HL-60 (cell line): ENCODE measurements at regions not wholly inside any gene's neighbourhood (a gene's known extent, or its start where the extent isn't known, plus 50 kb on each side); places are given as distances from the start of the nearest gene placed in this dataset.

Experiments used
- DNase-seq, 2 experiments: peaks; one replicate each; pipeline ENCODE4 v3.0.0-alpha.2; 2010 to 2020; ENCODE audit warnings: low read depth in 1 of 2, low spot score in 1 of 2
- H3K27ac ChIP-seq: fragments of 250-450 bp; sonication (Bioruptor Pico); replicated peaks from 2 replicates; pipeline ENCODE4 v1.5.1; 2020; ENCODE audit warnings: mild to moderate bottlenecking, moderate library complexity
- H3K27me3 ChIP-seq: fragments of 250-450 bp; sonication (Bioruptor Pico); 2 replicates; pipeline ENCODE4 v1.5.1; 2021; ENCODE audit warnings: mild to moderate bottlenecking, moderate library complexity; ENCODE audit not compliant: insufficient read depth, poor library complexity, severe bottlenecking
- H3K4me3 ChIP-seq: replicated peaks from 2 replicates; pipeline ENCODE4 v1.5.1; 2011; ENCODE audit warnings: mild to moderate bottlenecking, control low read depth, low read length; ENCODE audit not compliant: insufficient read depth
- GABPA ChIP-seq: IDR thresholded peaks from 2 replicates; pipeline ENCODE4 v1.6.1; 2012; ENCODE audit warnings: low read depth
- POLR2AphosphoS5 ChIP-seq: IDR thresholded peaks from 2 replicates; pipeline ENCODE4 v1.6.1; 2012; ENCODE audit warnings: low read depth
- REST ChIP-seq: IDR thresholded peaks from 2 replicates; pipeline ENCODE4 v1.6.1; 2012; ENCODE audit warnings: low read depth; ENCODE audit not compliant: insufficient replicate concordance
- SPI1 ChIP-seq: IDR thresholded peaks from 2 replicates; pipeline ENCODE4 v1.6.1; 2012; ENCODE audit warnings: low read depth, mild to moderate bottlenecking, borderline replicate concordance
- TF ChIP-seq, protein P1 (sequence below): IDR thresholded peaks from one replicate; pipeline ENCODE4 v1.5.1; 2011; ENCODE audit warnings: low read length, control low read depth, inconsistent platforms; ENCODE audit not compliant: insufficient read depth

GRCh38 chr6:41455410-41455809, 90.8 kb upstream of the FOXP4 start:
- Histone ChIP-seq H3K4me3 (no peak overlapping the region), H3K27me3 (no peaks in the 10 kb centered on the region), H3K27ac (no peak overlapping the region)
- TF ChIP-seq POLR2AphosphoS5 (no peak), REST (no peak), SPI1 (no peak), GABPA (no peak)
- TF ChIP-seq, protein P1, sequence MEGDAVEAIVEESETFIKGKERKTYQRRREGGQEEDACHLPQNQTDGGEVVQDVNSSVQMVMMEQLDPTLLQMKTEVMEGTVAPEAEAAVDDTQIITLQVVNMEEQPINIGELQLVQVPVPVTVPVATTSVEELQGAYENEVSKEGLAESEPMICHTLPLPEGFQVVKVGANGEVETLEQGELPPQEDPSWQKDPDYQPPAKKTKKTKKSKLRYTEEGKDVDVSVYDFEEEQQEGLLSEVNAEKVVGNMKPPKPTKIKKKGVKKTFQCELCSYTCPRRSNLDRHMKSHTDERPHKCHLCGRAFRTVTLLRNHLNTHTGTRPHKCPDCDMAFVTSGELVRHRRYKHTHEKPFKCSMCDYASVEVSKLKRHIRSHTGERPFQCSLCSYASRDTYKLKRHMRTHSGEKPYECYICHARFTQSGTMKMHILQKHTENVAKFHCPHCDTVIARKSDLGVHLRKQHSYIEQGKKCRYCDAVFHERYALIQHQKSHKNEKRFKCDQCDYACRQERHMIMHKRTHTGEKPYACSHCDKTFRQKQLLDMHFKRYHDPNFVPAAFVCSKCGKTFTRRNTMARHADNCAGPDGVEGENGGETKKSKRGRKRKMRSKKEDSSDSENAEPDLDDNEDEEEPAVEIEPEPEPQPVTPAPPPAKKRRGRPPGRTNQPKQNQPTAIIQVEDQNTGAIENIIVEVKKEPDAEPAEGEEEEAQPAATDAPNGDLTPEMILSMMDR = no peak
- DNase-seq = no peak

DNA sequence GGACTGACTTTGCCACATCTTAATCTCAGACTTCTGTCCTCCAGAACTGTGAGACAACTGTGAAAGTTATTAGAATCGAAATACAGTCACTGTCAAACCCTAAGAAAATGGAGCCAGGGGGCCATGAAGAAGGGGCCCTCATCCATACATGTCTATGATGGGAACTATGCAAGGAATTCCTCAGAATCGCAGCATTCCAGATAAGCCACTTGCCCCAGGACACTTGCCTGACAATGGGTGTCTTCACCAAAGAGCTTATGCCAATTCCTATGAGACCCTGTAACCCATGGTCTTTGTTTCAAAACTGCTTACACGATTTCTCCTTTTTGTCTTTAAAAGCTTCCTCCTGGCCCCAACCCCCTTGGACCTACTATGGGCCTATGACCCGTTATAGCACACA, 90.4 kb upstream of the FOXP4 start:
- no peak overlapping the region for H3K27ac ChIP-seq
- no peak for DNase-seq
- no peak overlapping the region for H3K4me3 ChIP-seq
- H3K27me3 ChIP-seq = no peaks in the 10 kb centered on the region
- TF ChIP-seq POLR2AphosphoS5 = no peak
- TF ChIP-seq GABPA = no peak
- no peak for TF ChIP-seq REST
- TF ChIP-seq SPI1 = no peak
- TF ChIP-seq, protein P1 = no peak

DNA sequence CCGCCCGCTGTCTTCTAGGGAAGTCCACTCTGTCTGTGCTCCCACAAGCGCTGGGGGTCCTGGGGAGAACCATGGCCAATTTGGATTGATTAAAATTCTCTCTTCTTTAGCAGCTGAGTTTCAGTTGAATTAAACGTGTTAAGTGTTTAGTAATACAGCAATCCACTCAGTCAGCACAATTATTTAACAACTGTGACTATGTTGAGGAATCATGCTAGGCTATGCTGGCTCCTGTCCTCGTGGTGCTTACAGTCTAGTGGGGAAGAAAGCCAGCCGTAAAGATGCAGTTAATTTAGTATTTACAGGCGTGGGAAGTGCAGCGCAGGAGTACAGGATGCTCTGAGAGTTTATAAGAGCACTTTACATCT, 88.9 kb upstream of the FOXP4 start:
- Histone ChIP-seq H3K4me3 (no peak overlapping the region), H3K27me3 (no peaks in the 10 kb centered on the region), H3K27ac (no peak overlapping the region)
- DNase-seq = no peak
- TF ChIP-seq SPI1 (no peak), GABPA (no peak), REST (no peak), POLR2AphosphoS5 (no peak)
- TF ChIP-seq, protein P1 = no peak
